CD4-positive, alpha-beta T cell treated with Interleukin-4 for 1 hour (primary cell): ENCODE measurements at regions not wholly inside any gene's neighbourhood (a gene's known extent, or its start where the extent isn't known, plus 50 kb on each side); places are given as distances from the start of the nearest gene placed in this dataset.

ENCODE experiments used
- DNase-seq, 2 donors: peaks; one replicate each; pipeline ENCODE4 v3.0.0-alpha.2; 2020 to 2022

DNA sequence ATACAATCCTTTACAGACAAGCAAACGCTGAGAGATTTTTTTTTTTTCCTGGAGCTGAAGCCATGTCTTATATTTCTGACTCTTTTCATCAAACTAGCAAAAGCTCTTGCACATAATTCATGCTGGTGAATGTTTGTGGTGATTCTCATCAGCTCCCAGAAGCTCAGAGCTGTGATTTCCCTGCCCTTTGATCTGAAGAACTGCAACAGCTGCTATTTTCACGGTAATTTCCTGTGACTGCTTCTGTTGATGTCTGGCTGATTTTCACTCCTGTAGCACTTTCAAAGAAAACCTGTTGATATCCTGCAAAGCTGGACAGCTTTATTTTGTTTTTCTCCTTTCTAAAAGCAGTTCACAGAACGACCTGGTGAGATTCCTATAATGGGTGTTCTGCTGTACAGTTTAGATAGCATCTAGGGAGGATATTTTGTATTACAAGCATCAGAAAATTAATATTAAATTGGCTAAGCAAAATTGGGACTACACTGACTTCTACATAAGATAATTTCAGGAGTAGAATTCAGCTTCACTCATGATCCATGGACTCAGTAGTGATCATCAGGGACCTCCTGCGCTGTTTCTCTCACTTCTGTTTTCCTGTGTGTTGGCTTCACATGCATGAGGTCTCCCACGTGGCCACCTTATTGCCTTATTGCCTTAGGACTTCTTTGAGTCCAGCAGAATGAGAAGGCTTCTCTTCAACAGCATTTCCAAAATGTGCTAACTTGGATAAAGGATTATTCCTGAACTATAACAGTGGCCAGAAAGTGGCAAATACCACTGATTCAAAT lies 1111.6 kb upstream of the SORCS1 start:
- no peak for DNase-seq

- DNase-seq = no peak
These were observed 1095.9 kb upstream of the SORCS1 start for GRCh38 chr10:108260383-108260906.

GRCh38 chr10:108254089-108254488 lies 1089.6 kb upstream of the SORCS1 start:
- no peak for DNase-seq

DNA sequence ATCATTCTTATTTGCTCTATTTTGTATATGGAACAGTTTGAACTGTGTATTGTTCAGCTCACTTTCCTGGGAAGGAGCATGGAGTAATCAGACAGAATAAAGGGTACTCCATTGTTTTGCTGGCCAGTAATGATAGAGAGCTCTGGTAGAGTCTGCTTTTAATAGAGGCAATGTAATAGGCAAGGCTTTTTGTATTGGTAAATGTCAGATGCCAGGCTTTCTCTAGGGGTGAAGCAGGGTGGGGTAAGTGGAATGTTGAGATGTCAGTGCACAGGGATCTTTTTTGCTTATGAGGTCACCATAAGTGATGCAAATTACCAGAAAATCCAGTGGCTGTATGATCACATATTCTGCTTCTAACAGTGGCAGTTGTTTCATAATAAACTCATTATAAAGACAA lies 1088.3 kb upstream of the SORCS1 start:
- DNase-seq = no peak

DNA sequence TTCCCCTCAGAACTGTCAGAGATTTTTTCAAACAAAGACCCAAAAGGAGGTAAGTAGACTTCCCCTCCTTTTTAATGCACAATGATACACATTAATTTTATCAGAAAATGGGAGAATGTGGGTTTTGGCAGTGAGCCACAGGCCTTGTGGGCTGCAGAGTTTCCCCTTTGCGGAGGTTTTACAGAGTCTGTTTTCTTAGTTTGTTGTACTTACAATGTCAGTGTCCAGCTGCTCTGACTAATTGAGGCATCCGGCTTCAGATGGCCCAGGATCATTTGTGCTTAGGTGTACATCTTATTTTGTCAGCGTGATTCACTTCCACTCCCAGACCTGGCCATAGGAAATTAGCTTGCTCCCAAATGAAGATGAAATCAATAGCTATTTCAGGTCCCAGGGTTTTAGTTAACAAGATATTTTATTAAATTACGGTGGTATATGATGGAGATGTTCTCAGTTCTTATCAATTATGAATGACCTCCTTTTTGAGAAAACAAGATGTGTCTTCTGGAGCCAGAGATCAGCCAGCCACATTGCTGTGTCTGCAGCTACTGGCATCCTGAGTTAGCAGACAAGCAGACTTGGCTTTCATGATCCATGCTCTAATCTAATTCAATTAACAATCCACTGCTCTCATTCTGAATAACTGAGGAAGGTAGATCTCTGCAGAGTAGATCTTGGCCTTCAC lies 1086.6 kb upstream of the SORCS1 start:
- DNase-seq = no peak

GRCh38 chr10:108249940-108250339 lies 1085.4 kb upstream of the SORCS1 start:
- DNase-seq = no peak

GRCh38 chr10:108244443-108245228 lies 1080.1 kb upstream of the SORCS1 start:
- no peak for DNase-seq

DNA sequence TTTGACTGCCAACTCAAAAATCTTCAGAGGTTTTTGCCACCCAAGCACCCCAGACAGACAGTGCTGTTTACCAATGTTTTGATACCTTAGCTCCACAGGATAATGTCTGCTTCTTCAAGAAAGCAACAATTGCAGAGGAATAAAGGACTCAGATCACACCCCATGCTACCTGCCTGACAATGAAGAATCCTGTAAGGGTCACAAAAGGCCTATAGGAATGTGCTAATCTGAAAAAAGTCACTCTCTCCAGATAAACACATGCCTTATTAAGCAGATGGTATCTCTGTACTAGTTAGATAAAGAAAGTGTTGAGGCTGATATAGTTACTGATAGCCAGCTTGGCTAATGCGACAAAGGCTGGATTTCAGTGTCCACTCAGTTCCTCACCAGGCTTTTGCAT lies 1076.7 kb upstream of the SORCS1 start:
- DNase-seq = no peak

GRCh38 chr10:108238261-108238660 lies 1073.8 kb upstream of the SORCS1 start:
- DNase-seq = no peak

- no peak for DNase-seq
These were observed 1066.1 kb upstream of the SORCS1 start for GRCh38 chr10:108230478-108231170.

- DNase-seq = no peak
These were observed 1044.2 kb upstream of the SORCS1 start for GRCh38 chr10:108208732-108209131.

DNA sequence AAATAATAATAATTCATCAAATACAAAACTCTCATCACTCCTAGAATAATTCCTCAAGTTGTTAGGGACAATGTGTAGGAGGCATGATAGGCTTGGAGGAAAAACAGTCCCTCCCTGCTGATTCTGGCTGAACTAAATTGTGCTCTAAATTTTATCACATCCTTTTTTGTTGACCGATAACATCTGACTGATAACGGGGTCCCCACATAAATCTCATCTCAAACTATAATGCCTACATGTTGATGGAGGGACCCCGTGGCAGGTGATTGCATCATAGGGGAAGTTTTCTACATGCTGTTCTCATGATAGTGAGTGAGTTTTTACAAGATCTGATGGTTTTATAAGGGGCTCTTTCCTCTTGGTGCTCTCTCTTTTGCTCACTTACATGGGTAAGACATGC lies 1043.5 kb upstream of the SORCS1 start:
- no peak for DNase-seq

- DNase-seq = no peak
These were observed 1040.2 kb upstream of the SORCS1 start for GRCh38 chr10:108204528-108205305.

DNA sequence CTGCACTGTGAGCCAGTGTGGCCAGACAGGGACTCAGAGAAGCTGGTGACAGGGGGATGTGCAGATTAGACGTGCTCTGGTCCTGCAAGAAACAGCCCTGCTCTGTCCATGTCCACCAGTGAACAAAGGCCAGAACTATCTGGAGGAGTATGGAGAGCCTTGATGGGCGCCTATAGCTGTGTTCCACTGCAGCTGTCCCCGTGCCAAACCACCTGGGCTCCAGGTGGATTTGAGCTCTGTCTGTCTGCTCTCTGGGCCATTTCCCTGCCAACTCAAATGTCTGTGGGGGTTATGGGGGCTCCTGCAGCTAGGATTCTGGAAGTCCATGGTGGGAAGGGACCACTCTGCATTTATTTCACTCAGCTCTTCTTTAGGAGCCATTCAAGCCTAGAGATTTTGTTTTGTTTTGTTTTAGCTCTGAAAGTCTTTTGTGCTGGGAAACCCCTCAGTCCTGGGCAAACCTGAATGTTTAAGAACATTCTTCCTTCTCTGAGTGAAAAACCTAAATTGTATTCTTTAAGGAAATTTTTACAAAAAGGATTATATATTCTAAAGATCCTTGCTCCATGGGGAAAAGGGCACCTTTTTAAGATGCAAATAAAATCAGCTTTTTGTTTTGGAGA lies 1039.5 kb upstream of the SORCS1 start:
- DNase-seq = no peak

DNA sequence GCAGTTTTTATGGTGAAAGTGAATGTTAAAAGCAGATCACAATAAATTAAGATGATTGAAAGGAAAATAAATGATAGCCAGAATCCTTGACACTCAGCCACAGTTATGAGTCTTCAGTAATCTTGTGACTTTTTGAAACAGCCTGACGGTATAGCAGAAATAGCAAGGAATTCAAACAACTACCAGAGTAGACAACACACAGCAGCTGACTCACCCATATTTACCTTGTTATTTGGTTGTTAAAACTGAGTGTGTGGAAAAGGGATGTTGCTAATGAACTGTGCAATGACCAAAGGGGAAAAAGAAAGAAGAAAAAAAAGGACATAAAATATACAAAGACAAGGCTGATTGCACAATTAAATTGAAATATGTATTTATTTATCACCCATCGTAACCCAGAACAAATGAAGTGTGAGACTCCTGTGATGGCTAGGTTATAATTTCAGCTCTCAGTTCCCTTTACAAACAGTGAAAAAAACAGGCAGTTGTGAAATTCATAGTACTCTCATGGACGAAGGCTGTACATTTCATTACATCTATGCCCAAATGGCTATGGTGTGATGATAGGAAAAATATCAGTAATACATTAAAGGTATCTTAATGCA lies 1023.0 kb upstream of the SORCS1 start:
- no peak for DNase-seq

DNA sequence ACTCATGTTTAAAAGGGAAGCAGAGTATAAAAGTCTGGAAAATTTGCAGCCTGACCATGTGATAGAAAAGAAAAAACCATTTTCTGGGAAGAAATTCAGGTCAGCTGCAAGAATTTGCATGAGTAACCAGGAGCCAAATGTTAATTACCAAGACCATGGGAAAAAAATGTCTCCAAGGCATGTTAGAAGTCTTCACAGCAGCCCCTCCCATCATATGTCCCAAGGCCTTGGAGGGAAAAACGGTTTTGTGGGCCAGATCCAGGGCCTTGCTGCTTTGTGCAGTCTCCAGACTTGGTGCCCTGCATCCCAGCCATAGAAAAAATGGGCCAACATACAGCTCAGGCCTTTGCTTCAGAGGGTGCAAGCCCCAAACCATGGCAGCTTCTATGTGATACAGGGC lies 1019.6 kb upstream of the SORCS1 start:
- DNase-seq = no peak

DNA sequence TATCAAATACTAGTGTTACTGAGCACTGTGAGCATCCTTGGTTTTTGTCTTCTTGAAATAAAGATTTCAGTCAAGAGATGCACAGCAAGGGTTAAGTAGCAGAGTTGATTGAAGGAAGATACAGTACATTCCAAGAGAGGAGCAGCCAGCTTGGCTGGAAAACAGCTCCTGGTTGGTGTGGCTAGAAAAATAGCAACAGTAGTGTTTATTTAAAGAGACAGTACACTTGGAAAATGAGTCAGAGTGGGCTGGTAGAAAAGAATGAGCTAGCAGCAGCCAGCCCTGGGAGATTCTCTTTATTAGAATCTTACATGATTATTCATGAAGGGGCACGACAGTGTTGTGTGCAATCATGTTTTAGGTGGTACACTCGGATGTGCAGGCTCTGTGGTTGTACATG lies 1016.4 kb upstream of the SORCS1 start:
- no peak for DNase-seq

GRCh38 chr10:108169846-108170245 lies 1005.3 kb upstream of the SORCS1 start:
- no peak for DNase-seq

DNA sequence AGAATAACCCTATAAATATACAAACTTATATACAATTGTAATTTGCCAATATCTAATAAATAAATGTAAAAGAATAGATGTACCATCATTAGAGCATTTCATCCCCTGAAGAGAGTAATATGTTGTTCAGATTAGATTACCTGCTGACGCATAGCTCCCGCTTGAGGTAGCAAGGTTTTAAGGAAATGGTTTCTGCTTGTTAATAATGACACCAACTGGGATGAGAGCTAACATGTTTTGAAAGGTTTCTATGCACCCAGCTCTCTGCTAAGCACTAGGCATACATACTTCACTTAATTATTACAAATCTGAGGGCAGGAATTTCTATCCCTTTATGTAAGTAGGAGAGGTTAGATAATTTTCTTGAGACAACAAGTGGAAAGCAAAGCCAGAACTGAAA lies 1003.3 kb upstream of the SORCS1 start:
- DNase-seq = no peak

- no peak for DNase-seq
These were observed 1001.9 kb upstream of the SORCS1 start for GRCh38 chr10:108166401-108166800.

GRCh38 chr10:108147346-108147745 lies 982.8 kb upstream of the SORCS1 start:
- DNase-seq = no peak
